LNCAP (cell line): ENCODE measurements at regions not wholly inside any gene's neighbourhood (a gene's known extent, or its start where the extent isn't known, plus 50 kb on each side); places are given as distances from the start of the nearest gene placed in this dataset.

ENCODE experiments used
- CTCF ChIP-seq: fragments of 450-650 bp; IDR thresholded peaks from 2 replicates; pipeline ENCODE4 v1.5.1; 2017; ENCODE audit warnings: mild to moderate bottlenecking

DNA sequence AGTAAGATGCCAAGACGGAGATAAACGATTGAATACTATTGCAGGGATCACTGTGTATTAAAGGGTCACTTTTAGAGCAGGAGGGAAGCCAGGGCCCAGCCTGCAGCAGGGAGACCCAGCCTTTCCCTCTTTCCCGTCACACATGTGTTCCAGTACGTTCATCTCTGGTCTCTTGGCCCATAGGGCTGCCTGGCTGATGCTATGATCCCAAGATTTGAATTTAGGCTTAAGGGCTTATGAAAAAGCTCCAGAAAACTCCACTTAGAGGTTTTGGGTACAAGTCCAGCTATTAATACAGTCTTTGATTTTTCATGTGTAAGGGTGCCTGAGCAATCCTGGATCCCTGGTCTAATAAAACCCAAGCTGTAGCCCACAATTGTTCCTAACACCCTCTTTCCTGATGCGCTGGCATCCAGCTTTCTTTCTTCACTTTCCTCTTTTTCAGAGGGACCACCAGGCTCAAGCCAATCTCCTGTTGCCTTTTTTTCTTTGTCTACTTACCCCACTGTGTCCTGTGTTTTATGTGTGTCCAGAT lies 359.6 kb upstream of the USP24 start:
- no peak for TF ChIP-seq CTCF

- TF ChIP-seq CTCF: no peak
These were observed 357.9 kb upstream of the USP24 start for GRCh38 chr1:55572878-55573734.

GRCh38 chr1:55571767-55572166 lies 356.6 kb upstream of the USP24 start:
- no peak for TF ChIP-seq CTCF

DNA sequence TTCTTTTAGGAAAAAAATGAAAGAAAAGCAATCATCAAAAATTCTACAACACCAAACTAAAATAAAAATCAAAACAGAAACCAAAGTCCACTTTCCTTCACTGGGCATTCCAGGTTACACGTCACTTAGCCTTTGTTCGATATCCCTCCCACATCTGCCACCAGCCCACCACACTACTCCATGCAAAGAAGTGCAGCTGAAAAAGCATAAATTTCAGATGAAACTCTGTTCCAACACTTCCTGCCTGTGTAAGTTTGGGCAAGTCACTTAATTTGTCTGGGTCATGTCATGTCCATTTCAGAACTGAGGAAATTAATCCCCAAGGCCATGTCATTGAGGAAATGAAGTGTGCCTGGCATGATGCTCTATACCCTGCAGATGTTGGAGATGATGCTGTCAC lies 354.3 kb upstream of the USP24 start:
- no peak for TF ChIP-seq CTCF

GRCh38 chr1:55568732-55569131 lies 353.6 kb upstream of the USP24 start:
- TF ChIP-seq CTCF: no peak

GRCh38 chr1:55560266-55560665 lies 345.1 kb upstream of the USP24 start:
- TF ChIP-seq CTCF: no peak

- no peak for TF ChIP-seq CTCF
These were observed 344.7 kb upstream of the USP24 start for GRCh38 chr1:55559842-55560241.
